SIG-M5 treated with dmso at 0.1 percent for 504 hours (cell line): ENCODE measurements at regions not wholly inside any gene's neighbourhood (a gene's known extent, or its start where the extent isn't known, plus 50 kb on each side); places are given as distances from the start of the nearest gene placed in this dataset.
"Not testable (repeated sequence)": the region's sequence is repeated elsewhere in the genome, so short reads cannot be mapped to it uniquely, and the experiment has no call there.

ENCODE experiments used
- DNase-seq: peaks from one replicate; lab custom pipeline; 2025; ENCODE audit not compliant: unreplicated experiment; lab: John Stamatoyannopoulos, UW

DNA sequence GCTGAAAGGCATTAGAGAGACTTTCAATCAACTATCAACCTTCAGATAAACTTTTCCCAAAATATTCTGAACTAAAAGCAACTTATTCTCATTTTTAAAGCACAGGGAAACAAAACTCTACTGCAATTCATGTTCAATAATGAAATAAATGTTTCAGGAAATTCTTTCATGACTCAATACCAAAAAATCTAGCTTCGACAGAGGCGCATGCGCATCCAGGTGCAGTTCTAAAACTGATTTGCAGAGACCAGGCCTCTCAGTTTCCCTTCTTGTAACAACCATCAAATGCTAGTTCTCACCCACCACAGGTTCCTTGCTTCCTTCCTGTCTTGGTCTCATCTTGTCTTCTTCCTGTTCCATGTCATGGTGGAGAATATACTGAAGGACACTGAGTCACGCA, 55.3 kb upstream of the NRBF2 start:
- DNase-seq, result no peak

DNA sequence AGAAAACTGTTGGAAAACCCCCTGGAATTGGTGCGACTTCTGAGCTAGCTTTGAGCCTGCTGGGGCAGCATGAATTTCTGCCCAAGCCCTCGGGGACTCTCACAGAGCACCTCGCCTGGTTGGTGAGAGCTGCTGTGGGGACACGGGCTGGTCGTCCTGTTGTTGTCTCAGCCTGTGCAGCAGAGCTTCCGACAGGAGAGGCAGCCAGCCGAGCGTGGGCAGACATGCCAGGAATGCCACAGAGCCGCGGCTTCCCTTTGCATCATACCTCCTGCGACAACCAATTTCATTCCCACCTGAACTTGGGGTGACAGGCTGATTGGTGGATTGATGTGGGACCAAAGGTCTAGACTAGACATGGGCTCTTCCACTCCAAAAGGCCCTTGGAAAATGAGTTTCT, 60.2 kb upstream of the NRBF2 start:
- DNase-seq, result no peak

DNA sequence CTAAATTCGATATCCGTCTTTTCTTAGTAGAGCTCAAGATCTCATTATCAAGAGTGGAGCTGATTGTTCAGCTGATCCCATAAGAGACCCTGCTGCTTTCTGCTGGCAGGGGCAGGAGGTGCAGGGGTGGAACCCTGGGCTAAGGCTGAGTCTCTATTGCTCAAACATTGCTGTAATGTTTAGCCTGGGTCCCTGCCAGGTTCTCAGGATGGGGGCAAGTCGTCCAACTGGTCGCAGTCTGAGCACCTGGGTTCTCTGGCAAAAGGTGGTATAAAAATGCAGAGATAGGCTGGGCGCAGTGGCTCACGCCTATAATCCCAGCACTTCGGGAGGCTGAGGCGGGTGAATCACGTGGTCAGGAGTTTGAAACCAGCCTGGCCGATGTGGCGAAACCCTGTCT, 62.0 kb upstream of the NRBF2 start:
- no peak for DNase-seq

DNA sequence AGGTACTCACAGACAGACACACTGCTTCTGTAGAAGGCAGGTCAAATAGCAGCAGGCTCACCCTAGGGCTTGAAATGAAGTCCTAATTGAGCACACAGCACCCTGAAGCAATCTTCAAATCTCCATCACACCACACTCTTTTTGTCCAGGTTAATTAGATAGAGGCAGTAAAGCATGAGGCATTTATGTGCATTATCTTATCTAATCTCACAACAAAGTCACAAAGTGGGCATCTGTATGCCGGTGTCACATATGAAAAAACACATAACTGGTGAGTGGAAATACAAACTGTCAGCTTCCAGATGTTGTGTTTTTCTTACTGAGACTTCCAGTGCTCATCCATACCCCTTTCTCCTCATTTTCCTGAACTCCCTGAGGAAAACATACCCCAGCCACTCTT, 63.8 kb upstream of the NRBF2 start:
- no peak for DNase-seq

DNA sequence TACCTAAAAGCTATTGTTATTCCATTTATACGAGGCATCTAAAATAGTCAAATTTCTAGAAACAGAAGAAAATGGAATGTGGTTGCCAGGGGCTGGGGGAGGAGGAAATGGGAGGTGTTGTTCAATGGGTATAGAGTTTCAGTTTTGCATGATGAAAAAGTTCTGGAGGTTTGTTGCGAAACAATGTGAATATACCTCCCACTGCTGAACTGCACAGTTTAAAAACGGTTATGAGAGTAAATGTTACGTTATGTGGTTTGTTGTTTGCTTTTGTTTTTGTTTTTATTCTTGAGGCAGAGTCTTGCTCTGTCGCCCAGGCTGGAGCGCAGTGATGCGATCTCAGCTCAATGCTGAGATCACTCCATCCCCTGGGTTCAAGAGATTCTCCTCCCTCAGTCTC, 64.9 kb upstream of the NRBF2 start:
- peak; percentile 83 for DNase-seq

DNA sequence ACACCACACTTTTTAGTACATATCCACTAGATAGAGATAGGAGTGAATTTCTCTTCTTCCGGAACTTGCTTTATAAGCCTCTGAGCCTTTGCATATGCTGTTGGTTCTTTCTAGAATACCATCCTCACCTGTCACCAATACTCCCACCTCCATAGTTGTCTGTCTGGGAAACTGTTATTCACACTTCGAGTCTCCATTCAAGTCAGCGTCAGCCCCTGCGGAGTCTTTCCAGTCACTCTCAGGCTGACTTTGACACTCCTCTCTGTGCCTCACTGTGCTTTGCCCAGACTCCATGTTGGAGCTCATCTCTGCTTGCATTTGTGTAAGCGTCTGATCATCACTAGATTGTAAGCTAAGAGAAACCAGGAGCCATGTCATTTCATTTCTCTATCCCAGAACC, 66.5 kb upstream of the NRBF2 start:
- no peak for DNase-seq

DNA sequence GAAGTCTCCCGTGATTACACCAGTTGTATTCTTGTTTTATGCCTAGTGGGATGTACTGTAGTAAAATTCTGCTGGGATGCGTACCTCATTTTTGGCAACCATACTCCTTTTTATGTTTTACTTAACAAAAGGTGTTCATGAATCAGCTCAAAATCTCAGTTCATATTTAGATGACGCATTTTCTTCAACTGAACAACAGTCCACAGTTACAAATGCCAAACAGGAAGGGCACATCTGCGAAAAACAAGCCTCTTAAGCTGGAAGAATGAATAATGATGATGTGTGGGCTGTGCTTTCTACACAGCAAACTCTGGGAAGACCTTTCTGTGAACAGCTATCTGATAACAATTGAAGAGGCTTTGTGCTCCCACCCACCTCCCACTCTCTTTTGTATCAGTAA, 68.4 kb upstream of the NRBF2 start:
- DNase-seq, result no peak

DNA sequence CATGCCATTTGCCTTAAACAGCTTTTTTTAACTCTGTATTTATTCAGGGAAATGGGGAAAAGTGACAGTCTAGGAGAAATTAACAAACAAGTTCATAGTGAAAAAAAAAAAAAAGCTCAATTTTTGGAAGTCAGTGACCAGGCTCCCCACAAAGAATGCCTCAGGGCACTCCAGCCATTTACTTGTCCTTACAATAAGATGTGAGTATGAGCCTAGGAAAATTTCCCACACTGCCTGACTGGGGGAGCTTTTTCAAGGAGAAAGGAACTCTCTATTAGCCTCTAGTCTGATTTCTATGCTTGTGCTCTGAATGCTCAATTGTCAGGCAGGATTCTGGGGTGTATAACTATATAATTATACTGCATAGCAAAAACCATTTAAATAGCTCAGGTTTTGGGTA, 74.9 kb upstream of the NRBF2 start:
- DNase-seq, result no peak

DNA sequence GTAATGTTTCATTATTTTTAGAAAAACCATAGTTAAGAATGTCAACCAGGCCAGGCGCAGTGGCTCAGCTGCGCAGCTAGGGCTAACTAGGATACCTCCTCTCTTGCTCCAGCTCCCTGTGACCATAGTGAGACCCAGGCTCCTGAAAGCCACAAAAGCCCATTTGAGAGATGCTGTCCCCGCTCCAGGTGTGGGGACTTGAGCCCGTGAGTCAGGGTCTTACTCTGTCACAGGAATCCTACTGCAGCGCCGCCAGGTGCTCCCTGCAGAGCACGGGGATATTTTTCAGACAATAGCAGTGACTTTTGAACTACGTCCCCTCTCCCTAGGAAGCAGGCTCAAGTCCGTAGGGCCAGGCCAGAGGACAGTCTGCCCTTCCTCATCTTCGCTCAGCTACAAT, 75.6 kb upstream of the NRBF2 start:
- no peak for DNase-seq

DNA sequence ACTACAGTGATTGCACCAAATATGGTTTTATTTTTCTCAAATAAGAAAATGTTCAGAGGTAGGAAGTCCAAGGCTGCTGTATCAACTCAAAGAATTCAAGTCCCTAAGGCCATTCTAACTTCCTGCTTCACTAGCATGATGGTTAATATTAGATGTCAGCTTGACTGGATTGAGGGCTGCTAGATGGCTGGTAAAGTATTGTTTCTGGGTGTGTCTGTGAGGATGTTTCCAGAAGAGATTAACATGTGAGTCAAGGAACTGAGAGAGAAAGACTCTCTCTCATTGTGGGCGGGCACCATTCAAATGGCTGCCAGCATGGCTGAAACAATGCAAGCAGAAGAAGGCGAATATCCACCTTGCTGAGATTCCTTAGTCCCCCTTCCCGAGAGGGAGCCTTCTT, 77.4 kb upstream of the NRBF2 start:
- no peak for DNase-seq

DNA sequence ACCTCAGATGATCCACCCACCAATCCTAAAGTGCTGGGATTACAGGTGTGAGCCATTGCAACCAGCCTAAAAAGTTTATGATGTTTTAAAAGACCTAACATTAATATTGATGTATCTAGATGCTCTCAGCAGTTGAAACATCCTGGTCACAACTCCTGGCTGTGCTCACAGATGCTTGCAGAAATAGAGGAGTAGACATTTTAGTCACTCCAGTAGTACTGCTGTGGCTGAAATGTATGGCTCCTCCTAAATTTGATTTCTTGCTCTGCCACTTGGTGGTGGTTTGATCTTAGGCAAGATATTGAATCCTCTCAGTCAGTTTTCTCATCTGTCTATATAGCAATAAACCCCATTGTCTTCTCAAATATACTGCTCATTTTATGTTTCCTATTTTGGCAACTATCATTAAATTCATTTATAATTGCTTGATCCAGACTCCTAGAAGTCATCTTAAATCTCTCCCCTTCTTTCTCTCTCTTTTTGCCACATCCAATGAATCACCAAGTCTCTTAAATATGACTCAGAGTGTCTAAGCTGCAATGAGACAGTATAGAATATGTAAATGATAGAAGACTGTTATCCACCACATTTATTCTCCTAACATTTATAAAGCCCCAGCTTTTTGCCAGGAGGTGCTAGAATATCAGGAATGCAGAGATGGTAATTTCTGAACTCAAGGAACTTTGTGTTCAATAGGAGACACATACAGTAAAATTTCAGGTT, 78.1 kb upstream of the NRBF2 start:
- no peak for DNase-seq

DNA sequence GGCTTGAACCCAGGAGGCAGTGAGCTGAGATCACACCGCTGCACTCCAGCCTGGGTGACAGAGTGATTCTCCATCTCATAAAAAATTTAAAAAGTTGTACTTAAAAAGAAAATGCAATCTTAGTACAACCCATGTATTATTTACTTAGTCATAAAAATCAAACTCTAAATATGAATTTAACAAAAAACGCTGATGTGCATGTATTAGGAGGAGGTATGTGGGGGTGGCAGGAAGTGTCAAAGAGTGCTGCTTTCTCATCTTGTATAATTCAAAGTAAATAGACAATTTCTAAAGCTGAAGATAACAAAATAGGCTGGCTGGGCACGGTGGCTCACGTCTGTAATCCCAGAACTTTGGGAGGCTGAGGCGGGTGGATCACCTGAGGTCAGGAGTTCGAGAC, 81.0 kb upstream of the NRBF2 start:
- no peak for DNase-seq

DNA sequence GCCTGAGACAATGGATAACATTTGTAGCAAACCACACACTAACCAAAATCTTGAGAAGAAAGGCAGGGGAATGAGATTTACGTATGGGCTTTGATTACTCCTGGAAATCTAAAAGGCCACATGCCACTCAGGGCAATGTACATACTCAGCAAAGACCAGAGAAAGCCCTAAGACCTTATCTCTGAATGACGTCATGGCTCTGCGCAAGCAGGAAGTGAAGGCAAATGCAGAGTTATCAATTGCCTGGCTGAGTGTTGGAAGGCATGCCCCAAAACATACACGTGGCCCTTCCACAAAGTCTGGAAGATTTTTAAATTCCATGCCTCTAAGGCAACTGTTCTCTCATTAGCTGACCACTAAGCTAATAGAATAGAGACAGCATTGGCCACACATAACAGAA, 90.9 kb upstream of the NRBF2 start:
- DNase-seq, result no peak

DNA sequence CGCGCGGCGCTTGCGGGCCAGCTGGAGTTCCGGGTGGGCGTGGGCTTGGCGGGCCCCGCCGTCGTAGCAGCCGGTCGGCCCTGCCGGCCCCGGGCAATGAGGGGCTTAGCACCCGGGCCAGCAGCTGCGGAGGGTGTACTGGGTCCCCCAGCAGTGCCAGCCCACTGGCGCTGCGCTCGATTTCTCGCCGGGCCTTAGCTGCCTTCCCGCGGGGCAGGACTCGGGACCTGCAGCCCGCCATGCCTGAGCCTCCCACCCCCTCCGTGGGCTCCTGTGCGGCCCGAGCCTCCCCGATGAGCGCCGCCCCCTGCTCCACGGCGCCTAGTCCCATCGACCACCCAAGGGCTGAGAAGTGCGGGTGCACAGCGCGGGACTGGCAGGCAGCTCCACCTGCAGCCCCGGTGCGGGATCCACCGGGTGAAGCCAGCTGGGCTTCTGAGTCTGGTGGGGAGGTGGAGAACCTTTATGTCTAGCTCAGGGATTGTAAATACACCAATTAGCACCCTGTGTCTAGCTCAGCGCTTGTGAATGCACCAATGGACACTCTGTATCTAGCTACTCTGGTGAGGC, 99.4 kb upstream of the NRBF2 start:
- DNase-seq, result not testable (repeated sequence)

DNA sequence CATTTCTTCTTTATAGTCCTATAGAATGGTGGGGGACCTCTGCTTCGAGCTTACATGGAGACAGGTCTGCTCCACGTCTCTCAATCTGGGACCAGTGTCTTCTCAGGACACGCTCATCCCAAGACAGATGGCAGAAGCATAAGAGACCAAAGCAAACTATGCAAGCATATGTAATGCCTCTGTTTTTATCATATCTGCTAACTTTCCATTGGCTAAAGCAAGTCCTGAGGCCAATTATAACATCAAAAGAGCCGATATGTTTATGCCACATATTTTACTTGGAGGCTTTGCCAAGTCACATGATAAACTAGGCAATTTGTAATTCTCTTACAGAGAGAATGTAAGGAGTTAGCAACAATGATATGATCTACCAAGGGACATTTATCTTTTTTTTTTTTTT, 102.6 kb upstream of the NRBF2 start:
- no peak for DNase-seq

DNA sequence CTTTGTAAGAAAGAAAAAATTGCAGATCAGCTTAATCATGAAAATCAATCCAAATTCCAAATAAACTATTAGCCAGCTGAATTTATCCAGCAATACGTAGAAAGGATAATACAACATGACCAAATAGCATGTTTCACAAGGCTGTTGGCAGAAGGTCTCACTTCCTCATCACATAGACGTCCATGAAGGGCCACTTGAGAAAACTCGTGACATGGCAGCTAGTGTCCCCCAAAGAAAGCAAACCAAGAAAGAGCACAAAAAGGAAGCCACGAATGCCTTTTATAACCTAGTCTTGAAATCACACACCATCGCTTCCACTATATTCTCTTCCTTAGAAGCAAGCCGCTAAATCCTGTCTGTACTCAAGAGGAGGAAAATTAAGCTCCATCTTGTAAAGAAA, 105.6 kb upstream of the NRBF2 start:
- peak; percentile 50 for DNase-seq

DNA sequence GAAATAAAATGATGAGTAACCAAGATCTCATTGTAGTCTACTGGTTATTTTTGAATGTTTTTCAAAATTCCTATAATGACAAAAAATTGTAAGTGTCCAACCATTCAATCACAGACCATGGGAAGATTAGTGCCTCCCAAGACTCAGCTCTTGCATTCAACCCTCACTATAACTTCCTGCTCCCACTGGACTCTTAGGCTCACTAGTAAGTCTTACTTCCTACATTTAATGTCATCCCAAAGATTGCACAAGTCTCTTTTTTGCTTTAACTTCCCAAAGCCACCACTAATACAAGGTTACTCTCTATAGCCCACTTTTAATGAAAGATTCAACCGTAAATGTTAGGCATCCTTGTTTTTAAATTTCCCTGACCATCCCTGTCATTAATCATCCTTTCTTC, 111.9 kb upstream of the NRBF2 start:
- DNase-seq, result no peak

DNA sequence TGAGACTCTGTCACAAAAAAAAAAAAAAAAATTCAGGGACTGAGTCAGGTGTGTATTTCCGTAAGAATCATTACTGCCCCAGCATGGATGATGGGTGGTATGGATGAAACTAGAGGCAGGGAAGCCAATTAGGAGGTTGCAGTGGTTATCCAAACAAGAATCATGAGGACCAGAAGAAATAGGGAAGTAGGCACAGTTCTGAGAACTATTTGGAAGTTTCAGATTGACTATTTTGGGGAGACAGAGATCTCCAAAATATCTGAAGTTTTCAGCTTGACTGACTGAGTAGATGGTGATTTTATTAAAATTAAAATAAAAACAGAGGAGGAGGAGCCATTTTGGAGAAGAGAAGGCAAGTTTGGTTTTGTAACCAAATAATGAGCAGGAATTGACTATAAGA, 119.4 kb upstream of the NRBF2 start:
- DNase-seq, result no peak

DNA sequence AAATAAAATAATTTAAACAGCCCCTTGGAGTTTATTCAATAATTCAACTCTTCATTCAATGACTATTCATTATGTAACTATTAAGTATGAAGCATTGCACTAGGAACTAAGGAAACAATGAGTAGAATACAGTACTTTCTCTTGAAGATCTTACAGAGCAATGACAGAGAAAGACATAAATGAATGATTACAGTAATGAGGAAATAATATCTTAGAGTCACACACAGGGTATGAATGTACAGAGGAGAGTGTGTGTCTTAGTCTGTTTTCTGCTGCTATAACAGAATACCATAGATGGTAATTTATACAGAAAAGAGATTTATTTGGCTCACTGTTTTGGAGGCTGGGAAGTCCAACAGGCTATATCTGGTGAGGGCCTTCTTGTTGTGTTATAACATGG, 120.5 kb upstream of the NRBF2 start:
- no peak for DNase-seq

DNA sequence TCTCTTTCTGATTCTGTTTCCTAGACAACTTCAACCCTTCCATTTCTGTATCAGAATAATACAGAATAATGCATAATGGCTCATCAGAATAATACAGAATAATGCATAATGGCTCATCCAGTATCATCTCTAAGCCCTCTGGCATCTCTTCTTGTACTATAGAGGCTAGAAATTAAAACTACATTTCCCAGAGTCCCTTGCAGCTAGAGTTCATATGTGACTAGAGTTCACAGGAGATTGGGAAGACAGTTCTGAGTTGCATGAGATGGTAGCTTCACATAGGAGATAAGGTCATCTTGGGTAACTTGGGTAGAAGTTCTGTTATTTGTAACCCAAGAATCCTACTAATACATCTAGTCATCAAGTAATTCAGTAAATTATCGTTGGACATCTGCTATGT, 122.9 kb upstream of the NRBF2 start:
- DNase-seq, result no peak

DNA sequence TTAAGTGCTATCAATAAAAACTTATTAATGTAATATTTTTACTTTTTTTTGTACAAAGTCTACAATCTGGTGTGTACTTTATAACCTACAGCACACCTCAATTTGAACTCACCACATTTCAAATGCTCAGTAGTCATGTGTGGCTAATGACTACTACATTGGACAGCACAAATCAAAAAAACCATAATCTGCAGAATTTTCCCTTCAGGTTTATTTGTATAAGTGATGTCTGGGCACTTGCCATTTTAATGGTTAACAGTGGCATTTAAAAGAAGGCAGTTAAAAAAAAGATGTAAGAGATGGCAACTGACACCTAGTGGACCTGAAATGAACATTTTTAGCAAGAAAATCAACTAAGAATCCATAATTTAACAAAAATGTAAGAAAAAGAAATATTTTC, 124.6 kb upstream of the NRBF2 start:
- DNase-seq, result no peak

DNA sequence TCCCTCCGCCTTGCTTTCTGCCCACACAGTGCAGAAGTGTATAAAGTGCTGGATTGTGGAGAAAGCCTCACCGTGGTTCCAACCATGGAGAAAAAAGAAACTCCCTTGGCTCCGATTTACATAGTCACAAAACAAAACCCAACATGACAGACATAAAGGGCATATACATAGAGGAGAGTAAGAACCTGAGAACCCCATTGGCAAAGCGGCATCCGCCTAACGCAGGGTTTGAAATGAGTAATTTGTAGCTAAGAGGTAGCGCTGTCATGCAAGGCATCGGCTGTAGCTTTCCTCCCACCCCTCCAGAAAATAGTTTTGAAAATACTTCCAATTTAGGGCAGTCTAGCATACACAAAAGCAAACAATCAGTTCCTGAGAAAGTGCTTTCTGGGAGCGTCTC, 126.0 kb upstream of the NRBF2 start:
- DNase-seq, result no peak

DNA sequence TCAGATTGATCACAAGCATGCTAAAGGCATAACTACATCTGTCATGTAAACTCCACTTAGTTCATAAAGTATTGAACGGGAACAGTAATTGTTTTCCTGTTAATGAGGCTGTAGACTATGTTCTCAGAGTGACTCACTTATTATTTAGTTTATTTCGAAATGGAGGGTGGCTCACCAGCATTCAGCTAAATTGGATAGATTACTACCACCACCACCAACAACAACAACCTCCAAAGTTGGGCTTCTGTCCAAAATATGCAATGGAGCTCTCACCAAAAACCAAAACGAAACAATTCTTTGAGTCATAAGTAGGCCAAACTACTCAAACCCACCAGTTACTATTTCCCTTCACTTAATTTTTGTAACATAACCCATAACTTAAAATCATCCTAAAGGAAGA, 127.9 kb upstream of the NRBF2 start:
- no peak for DNase-seq
